Motor neuron (in vitro differentiated cells): ENCODE measurements at regions not wholly inside any gene's neighbourhood (a gene's known extent, or its start where the extent isn't known, plus 50 kb on each side); places are given as distances from the start of the nearest gene placed in this dataset.

Experiments
- ATAC-seq, 8 experiments: fragments of 200-7000 bp; cut with Tn5 transposase; replicated peaks in 6 of 8; 2 replicates each; pipeline ENCODE4 v1.8.0; 2021; ENCODE audit warnings: mild to moderate bottlenecking in 8 of 8, moderate library complexity in 8 of 8
- H3K27ac ChIP-seq, 2 donors: fragments of 250-450 bp; sonication (Bioruptor Pico); 2 replicates each; pipeline ENCODE4 v1.9.0; 2021; ENCODE audit warnings: antibody characterized with exemption in 2 of 2, mild to moderate bottlenecking in 2 of 2, moderate library complexity in 1 of 2
- H3K4me1 ChIP-seq, 2 donors: fragments of 250-450 bp; sonication (Bioruptor Pico); replicated peaks in 1 of 2; 2 replicates each; pipeline ENCODE4 v1.6.1; 2021; ENCODE audit warnings: antibody characterized with exemption in 2 of 2, mild to moderate bottlenecking in 2 of 2, moderate library complexity in 1 of 2
- H3K4me3 ChIP-seq, 5 donors: fragments of 250-450 bp; sonication (Bioruptor Pico); 2 replicates each; pipeline ENCODE4 v1.9.0; 2021; ENCODE audit warnings: antibody characterized with exemption in 5 of 5, mild to moderate bottlenecking in 5 of 5, moderate library complexity in 4 of 5
- WGBS, 10 experiments: fragments of 450-650 bp; shearing (Covaris generic); methylation state at CpG; one replicate each; pipeline ENCODE4 v1.0.0; 2022; 5-methylcytosine and 5-hydroxymethylcytosine counted together
- in situ Hi-C, 9 experiments: fragments of 400-800 bp; cut with MboI; loops; one replicate each; pipeline ENCODE4 v1.15.0; 2021; ENCODE audit warnings: low sequenced_read_pairs in 9 of 9, low pct_unique_long_range_greater_than_20kb in 2 of 9; ENCODE audit not compliant: unreplicated experiment in 9 of 9

- in situ Hi-C loops: no loop called here
- WGBS, 10 experiments: 0 to 100% (median 59%) methylated on average over 1 to 7 of the region's 8 CpGs
- ATAC-seq: peak in 5 of 8 experiments; percentile 35 to 88 (median 85)
- H3K4me3 ChIP-seq: no peak overlapping the region
- H3K4me1 ChIP-seq: peaks cover 9 to 13% of the 10 kb centered on the region in 2 donors
- H3K27ac ChIP-seq: peak overlapping the region; percentile 16 to 51
These were observed 73.3 kb upstream of the FRMD4A start for GRCh38 chr10:14403881-14404623.

GRCh38 chr10:14403359-14403758 lies 72.6 kb upstream of the FRMD4A start:
- peak in 1 of 8 experiments; percentile 13 for ATAC-seq
- 0 to 67% (median 47%) methylated on average over 1 to 3 of the region's 6 CpGs; no CpG with 5 or more reads in 5 of the 10 experiments for WGBS, 10 experiments
- Histone ChIP-seq H3K4me3 (no peak overlapping the region), H3K4me1 (peaks cover 9 to 13% of the 10 kb centered on the region in 2 donors), H3K27ac (peak overlapping the region; percentile 16 to 51)
- in situ Hi-C loops: no loop called here

- ATAC-seq: no peak
- Histone ChIP-seq H3K4me1 (peaks cover 9 to 13% of the 10 kb centered on the region in 2 donors), H3K4me3 (no peak overlapping the region), H3K27ac (no peak overlapping the region)
- in situ Hi-C loops: no loop called here
- 17 to 89% (median 81%) methylated on average over 1 to 3 of the region's 3 CpGs; no CpG with 5 or more reads in 2 of the 10 experiments for WGBS, 10 experiments
These were observed 68.9 kb upstream of the FRMD4A start for GRCh38 chr10:14399641-14400040.

DNA sequence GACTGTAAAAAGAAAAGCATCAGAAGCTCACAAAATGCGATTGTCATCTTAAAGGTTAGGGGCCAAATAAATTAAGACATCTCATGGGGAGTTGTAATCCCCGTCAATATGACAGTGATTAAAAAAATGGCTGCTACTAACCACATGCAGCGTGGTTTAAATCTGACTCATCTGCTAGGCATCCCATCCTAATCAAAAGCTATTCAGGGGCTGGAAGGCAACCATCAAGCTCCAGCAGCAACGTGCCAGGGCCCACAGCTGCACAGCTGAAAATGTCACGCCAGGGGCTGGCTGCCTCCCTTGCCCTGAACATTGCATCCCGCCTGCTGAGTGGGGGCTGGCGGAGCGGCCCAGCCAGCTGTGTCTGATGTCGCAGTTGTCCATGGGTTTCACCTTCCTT lies 66.3 kb upstream of the FRMD4A start:
- H3K4me1 ChIP-seq: no peaks in the 10 kb centered on the region
- ATAC-seq: peak; percentile 16 to 98 (median 76)
- 5 to 100% (median 50%) methylated on average over 1 to 8 of the region's 9 CpGs; no CpG with 5 or more reads in 2 of the 10 experiments for WGBS, 10 experiments
- no peak overlapping the region for H3K4me3 ChIP-seq
- in situ Hi-C loops: no loop called here
- H3K27ac ChIP-seq: no peak overlapping the region

DNA sequence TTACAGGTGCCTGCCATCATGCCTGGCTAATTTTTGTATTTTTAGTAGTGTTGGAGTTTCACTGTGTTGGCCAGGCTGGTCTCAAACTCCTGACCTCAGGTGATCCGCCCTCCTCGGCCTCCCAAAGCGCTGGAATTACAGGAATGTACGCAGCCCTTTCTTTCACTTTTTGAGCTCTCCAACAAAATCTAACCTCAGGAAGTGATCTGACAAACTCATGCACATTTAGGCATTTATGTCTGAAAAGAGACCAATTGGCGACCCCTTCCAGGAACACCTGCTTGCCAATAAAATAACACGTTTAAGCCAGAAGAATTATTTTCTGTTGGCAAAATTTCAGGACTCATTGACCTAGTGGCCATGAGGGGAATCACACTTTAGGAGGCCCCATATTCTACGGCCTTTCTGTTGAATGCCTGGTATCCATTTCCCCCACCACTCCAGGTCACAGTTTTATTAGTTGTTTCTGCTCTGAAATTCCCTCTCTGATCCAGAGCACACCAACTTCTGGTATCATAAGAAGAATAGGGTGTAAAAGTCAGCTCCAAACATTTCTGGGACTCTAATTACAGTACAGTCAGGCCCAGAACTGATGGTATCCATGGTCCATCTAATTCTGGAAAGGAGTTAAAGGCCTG lies 65.8 kb upstream of the FRMD4A start:
- ATAC-seq: peak in 4 of 8 experiments; percentile 10 to 41 (median 32)
- no peak overlapping the region for H3K27ac ChIP-seq
- WGBS, 10 experiments: 0 to 95% (median 86%) methylated on average over 1 to 6 of the region's 7 CpGs

DNA sequence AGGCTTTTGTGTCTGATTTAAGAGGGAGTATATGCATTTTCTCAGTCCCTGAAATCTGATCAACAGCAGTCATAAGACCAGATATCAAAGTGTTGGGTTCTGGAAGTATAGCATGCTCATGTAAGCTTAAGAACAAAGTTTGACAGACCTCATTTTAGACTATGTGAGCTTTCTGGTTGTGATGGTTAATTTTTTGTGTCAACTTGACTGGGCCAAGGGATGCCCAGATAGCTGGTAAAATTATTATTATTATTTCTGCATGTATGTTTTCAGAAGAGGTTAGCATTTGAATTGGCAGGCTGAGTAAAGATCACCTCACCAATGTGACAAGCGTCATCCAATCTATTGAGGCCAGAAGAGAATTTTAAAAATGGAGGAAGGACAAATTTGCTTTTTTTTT lies 63.5 kb upstream of the FRMD4A start:
- H3K4me1 ChIP-seq: no peaks in the 10 kb centered on the region
- no peak for ATAC-seq
- WGBS, 10 experiments: 0 to 100% (median 92%) methylated on average over 1 of the region's 1 CpG; no CpG with 5 or more reads in 1 of the 10 experiments
- in situ Hi-C loops: no loop called here
- H3K4me3 ChIP-seq: no peak overlapping the region
- no peak overlapping the region for H3K27ac ChIP-seq

More for the DNA sequence above, 65.8 kb upstream of the FRMD4A start:
- Histone ChIP-seq H3K4me1 (no peaks in the 10 kb centered on the region), H3K4me3 (no peak overlapping the region)
- in situ Hi-C loops: no loop called here

DNA sequence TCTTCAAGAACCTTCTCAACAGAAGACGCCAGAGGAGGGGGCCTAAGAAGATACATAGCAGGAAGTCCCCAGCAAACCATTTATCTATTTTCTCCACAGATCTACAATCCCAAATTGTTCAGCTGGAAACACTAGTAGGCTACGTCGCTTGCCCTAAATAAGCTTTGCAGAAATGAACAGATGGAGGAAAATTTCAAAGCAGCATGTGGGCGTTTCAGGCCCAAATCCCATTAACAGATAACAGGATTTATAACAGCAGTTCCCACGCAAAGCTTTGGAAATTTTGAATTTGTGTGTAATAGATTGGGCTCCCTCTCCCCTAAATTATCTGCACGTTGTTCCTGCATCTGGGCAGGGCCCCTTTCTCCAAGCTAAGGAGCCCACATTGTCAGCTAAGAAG lies 60.6 kb upstream of the FRMD4A start:
- 9 to 91% (median 76%) methylated on average over 2 to 5 of the region's 6 CpGs; no CpG with 5 or more reads in 3 of the 10 experiments for WGBS, 10 experiments
- H3K27ac ChIP-seq: no peak overlapping the region
- H3K4me3 ChIP-seq: no peak overlapping the region
- no peaks in the 10 kb centered on the region for H3K4me1 ChIP-seq
- ATAC-seq: no peak
- in situ Hi-C loops: no loop called here

DNA sequence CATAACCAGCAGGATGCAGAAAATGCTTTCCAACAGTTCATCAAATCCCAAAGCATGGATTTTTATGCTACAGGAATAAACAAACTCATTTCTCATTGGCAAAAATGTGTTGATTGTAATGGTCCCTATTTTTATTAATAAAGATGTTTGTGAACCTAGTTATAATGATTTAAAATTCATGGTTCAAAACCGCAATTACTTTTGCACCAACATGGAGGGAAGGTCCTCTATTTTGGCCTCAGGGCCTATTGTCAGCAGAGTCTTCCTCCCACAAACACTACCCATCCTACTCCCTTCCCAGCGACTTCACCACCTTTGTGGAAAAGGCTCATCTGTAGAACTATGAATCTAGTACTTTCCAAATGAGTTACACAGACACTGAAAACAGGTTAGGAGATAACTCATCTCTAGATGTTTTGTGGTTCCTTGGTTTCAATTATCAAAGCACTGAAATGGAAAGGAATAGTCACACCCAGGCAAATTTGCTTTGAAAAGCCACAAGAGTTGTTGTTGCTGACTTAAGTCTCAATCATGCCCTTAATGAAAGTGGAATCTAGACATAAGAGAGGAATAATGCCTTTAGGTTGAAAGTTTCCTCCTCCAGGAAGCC lies 59.4 kb upstream of the FRMD4A start:
- Histone ChIP-seq H3K4me1 (no peaks in the 10 kb centered on the region), H3K27ac (no peak overlapping the region), H3K4me3 (no peak overlapping the region)
- in situ Hi-C loops: no loop called here
- no peak for ATAC-seq
- WGBS, 10 experiments: 0 to 100% (median 73%) methylated on average over 1 to 2 of the region's 2 CpGs; no CpG with 5 or more reads in 1 of the 10 experiments

DNA sequence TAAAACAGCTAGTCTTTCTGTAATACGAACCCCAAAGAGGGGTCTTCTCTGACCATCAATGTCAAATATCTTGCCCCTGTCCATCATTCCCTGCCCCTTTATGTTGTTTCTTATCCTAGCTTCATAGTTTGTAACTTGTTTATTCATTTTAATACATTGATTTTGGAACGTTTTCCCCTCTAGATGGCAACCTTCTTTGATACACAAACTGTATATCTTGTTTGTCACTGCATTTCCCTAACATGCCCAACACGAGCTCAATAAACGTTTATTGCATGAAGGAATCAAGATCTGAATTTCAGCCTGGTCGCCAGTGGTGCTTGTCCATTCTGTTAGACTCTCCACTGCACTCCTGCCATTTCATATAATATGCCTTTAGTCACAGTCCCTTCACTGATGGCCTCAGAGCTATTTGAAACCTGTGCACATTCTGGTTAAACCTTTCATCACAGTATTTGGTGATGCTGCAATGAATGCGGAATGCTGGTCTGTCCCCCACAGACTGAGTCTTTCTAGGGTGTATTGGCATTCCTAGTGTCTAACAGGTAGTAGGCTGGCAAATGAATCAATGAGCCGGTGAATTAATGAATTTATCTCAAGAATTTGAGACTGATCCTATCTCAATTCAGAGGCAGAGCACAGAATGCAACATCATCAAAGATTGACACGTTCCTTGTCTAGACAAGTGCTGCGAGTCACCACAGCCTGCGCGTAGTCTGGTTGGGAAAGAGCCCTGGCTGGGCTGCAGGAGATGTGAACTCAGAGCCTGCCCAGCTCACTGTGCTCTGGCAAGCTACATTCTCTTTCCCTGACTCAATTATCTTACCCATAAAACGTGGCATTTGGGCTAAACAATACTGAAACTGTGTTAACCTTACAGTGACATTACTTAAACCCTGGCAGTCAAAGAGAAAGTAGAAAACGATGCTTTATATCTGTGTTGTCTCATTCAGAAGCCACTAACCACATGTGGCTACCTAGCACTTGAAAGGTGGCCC lies 55.2 kb upstream of the FRMD4A start:
- Histone ChIP-seq H3K4me1 (no peaks in the 10 kb centered on the region), H3K4me3 (no peak overlapping the region), H3K27ac (no peak overlapping the region)
- peak in 2 of 8 experiments; percentile 63 to 80 for ATAC-seq
- WGBS, 10 experiments: 8 to 83% (median 51%) methylated on average over 3 to 13 of the region's 13 CpGs
- in situ Hi-C loops: no loop called here

- ATAC-seq: no peak
These were observed 54.2 kb upstream of the FRMD4A start for GRCh38 chr10:14384915-14385314.

DNA sequence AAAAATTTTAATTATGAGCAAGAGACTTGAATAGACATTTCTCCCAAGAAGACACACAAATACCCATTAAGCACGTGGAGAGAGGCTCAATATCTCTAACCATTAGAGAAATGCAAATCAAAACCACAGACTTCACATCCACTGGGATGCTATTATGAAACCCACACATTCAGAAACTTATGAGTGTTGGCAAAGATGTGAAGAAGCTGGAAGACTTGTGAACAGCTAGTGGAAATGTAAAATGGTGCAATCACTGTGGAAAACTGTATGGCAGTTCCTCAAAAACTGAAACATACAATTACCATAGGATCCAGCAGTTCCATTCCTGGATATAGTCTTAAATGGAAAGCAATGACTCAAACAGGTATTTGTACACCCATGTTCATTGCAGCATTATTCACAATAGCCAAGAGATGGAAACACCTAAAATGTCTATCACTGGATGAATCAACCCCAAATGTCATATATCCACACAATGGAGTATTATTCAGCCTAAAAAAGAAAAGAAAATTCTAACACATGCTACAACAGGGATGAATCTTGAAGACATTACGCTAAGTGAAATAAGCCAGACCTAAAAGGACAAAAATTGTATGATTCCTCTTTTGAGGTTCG lies 53.5 kb upstream of the FRMD4A start:
- H3K4me1 ChIP-seq: peaks cover 3 to 10% of the 10 kb centered on the region in 2 donors
- H3K27ac ChIP-seq: no peak overlapping the region
- in situ Hi-C loops: no loop called here
- no peak overlapping the region for H3K4me3 ChIP-seq
- ATAC-seq: no peak
- WGBS, 10 experiments: 13 to 100% (median 78%) methylated on average over 2 to 3 of the region's 3 CpGs

More at GRCh38 chr10:14384915-14385314, 54.2 kb upstream of the FRMD4A start:
- in situ Hi-C loops: no loop called here
- Histone ChIP-seq H3K4me3 (no peak overlapping the region), H3K4me1 (peaks cover 0 to 3% of the 10 kb centered on the region in 2 donors), H3K27ac (no peak overlapping the region)
- WGBS, 10 experiments: 37 to 100% (median 63%) methylated on average over 1 to 3 of the region's 3 CpGs

GRCh38 chr10:14383266-14383665 lies 52.5 kb upstream of the FRMD4A start:
- Histone ChIP-seq H3K4me3 (no peak overlapping the region), H3K27ac (no peak overlapping the region), H3K4me1 (peaks cover 8 to 17% of the 10 kb centered on the region in 2 donors)
- in situ Hi-C loops: no loop called here
- 38 to 96% (median 83%) methylated on average over 1 to 7 of the region's 7 CpGs; no CpG with 5 or more reads in 3 of the 10 experiments for WGBS, 10 experiments
- peak in 3 of 8 experiments; percentile 29 to 40 (median 37) for ATAC-seq
